HG03196 (cell line): ENCODE measurements at regions not wholly inside any gene's neighbourhood (a gene's known extent, or its start where the extent isn't known, plus 50 kb on each side); places are given as distances from the start of the nearest gene placed in this dataset.

Experiments used
- ATAC-seq: cut with Tn5 transposase; IDR thresholded peaks from one replicate; pipeline ENCODE4 v1.9.1; 2021; ENCODE audit not compliant: unreplicated experiment

DNA sequence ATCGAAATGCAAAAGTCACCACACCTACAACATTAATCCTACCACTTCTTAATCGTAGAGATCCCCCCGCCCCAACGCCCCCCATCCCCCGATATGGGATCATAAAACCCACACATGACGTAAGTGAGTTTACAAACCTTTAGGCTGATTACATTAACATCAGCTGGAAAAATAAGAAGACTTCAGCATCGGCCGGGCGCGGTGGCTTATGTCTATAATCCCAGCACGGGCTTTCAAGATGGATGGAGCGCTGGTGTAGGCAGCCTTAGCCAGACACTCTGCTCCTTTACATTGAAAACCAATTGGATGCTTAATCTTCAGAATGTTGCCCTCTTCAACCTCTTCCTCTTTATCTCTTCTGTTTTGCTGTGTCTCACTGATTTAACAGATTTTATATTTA is 1376.0 kb downstream of the MAT2B start:
- no peak for ATAC-seq

DNA sequence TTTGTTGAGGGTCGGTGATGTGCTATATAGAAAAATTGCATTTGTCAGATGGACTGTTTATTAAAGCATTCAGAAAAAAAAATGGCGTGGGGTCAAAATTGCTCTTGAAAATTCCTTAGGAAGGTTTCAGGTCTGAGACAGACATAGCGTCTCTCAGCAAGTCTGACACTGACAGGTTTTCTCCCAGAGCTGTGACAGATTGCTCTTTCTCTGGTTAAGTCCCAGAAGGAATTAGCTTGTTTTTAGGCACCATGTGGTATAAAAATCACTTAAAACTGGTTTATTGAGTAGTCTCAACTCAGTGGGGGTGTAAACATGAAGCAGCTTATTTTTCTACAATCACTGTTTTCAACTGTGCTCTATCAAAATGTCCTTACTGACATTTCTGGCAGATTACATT is 1379.8 kb downstream of the MAT2B start:
- no peak for ATAC-seq

GRCh38 chr5:164893071-164893470 is 1387.7 kb downstream of the MAT2B start:
- ATAC-seq = no peak

DNA sequence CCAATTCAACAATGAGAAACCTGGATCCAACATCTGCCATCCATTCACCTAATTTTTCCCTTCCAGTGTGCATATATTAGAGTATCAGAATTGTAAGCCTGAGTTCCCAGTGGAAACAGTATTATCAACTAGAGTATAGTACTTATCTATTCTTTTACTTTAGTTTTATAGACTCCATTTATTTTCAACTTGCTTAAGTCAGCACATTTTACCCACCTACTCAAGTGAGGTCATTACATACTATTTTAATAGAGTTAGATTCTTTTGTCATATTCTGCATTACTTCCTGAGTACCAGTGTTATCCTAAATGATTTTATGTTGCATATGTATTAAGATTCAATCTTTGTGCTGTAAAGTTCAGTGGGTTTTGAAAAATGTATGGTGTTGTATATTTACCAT is 1393.3 kb downstream of the MAT2B start:
- ATAC-seq = no peak

DNA sequence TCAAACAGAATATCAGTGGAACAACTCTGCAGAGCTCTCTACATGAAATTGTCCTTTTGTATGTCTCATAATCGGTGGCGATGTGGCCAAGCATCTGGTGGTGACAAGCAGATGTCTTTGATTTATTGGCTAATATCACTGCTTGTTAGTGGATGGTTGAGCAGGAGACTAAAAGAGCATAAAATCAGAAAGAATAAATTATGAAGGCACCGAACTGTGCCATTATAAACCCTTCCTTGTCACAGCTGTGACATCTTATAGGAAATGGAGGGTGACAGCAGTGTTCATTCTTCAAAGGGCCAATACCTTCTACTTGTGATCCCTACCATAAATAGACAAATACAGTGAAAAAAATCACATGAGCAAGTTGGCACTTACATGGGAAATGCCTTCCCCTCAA is 1404.3 kb downstream of the MAT2B start:
- ATAC-seq = no peak

DNA sequence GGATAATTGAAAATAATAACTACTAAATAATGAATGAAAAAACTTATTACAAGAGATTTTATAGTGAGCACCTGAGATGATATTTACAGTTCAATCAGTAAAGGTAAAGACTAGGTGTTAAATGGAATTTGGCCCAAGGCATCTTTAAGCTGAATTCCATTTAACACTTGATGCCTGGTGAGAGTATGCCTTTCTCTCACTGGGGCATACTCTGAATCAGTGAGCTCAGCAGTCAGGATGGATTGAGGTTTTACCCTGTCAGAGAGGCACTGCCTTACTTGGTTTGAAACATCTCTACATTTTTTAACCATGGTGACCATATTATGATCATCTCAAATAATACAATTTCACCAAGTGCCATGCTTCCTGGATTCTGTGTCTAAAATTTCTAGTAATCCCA is 1416.3 kb downstream of the MAT2B start:
- no peak for ATAC-seq

GRCh38 chr5:164934039-164934438 is 1428.6 kb downstream of the MAT2B start:
- ATAC-seq = no peak

GRCh38 chr5:164934561-164934960 is 1429.1 kb downstream of the MAT2B start:
- ATAC-seq = no peak

DNA sequence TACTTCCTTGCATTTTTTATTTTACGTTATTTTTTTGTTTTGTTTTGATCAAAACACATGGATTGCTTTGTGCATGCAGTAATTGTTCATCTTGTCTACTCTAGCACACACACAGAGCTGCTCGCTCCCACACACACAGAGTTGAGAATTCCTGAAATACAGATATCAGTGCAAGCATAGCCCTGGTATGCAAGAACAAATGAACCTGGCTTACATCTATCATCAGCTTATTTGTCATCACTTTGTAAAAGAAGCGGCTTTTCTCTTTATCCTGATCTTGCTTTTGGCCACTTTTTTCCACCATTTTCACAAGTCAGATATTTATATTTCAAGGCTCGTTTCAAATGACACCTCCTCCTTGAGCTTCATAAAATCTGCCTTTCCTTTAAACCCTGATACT is 1435.7 kb downstream of the MAT2B start:
- ATAC-seq = no peak

DNA sequence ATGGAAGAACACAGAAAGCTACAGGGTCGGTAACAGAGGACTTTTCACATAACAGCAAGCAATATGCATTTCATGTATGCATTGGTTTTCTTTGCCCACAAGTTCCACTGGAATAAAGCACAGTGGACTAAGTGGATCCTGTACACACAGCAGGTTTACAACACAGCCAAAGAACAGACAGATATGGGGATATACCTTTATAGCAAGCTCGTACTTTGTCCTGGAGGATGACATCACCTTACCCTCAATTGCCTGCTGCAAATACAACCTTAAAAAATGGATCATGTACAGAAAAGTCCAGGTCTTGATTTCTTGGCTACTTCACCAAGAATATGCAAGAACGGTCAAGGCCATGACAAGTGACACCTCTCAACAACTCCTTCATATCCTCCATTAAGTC is 1445.5 kb downstream of the MAT2B start:
- no peak for ATAC-seq

- no peak for ATAC-seq
These were observed 1446.2 kb downstream of the MAT2B start for GRCh38 chr5:164951570-164951969.

GRCh38 chr5:164958688-164959087 is 1453.3 kb downstream of the MAT2B start:
- ATAC-seq = no peak

DNA sequence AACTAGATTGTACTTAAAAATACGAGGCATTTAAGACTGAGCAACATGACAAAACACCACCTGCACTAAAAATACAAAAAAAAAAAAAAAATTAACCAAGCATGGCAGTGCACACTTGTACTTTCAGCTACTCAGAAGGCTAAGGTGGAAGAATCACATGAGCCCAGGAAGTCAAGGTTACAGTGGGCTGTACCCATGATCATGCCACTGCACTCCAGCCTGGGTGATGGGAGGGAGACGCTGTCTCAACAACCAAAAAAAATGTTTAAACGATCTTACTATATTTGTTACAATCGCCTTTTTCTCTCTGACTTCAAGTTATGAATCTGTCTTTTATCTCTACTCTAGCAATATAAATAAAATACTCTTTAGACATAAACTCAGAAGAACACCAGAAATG is 1454.3 kb downstream of the MAT2B start:
- ATAC-seq = no peak

- no peak for ATAC-seq
These were observed 1457.0 kb downstream of the MAT2B start for GRCh38 chr5:164962329-164962961.

GRCh38 chr5:164966611-164967010 is 1461.2 kb downstream of the MAT2B start:
- no peak for ATAC-seq

DNA sequence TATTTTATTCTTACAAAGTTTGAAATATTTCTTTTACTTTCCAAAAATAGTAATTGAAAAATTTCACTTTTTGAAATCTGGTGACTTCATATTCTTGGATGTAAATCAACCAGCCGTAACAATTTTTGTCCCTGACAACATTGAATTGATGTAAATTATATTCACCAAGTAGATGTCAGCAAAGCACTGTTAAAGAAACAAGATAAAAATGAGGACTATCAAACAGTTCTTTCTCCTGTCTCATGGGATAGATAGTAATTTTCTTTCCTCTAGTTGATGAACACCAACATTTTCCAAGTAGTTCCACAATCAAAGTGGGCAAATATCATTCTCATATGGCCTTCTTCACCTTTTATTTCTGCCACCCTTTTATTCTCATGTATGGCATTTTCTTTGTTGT is 1461.9 kb downstream of the MAT2B start:
- no peak for ATAC-seq

DNA sequence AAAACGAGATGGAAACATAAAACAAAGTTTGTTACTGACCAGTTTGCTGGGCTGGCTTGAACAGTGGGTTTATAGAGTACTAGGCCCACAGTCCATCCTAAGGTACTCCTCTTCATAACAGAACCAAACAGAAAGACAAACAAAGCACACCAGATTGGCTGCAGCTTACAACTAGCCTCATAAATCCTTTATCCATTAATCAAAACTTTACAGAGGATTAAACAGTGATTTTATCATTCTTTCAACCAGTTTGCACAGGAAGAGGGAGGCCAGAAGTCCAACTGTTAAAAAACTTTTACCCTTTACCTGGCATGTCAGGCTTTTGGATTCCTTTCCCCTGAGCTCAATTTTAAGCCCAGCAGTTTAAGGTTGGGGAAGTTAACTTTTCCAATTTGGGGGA is 1467.6 kb downstream of the MAT2B start:
- ATAC-seq = no peak

GRCh38 chr5:164975986-164976385 is 1470.6 kb downstream of the MAT2B start:
- no peak for ATAC-seq

DNA sequence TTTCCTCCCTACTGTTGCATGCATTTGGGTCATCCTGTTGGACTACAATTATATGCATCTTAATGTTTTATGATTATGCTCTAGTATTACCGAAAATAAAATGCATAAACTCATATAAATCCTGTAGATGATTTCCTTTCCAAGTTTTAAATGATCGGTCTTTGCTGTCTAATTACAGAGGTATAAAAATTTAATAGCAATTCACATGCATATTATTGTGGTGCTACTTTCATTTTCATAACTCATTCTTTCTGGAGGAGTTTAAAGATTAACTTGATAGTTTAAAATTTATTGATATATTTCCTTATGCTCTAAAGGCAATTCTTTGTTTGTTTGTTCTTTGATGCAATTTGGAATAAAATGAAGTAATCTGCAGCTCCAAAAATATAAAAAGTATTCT is 1475.1 kb downstream of the MAT2B start:
- ATAC-seq = no peak

DNA sequence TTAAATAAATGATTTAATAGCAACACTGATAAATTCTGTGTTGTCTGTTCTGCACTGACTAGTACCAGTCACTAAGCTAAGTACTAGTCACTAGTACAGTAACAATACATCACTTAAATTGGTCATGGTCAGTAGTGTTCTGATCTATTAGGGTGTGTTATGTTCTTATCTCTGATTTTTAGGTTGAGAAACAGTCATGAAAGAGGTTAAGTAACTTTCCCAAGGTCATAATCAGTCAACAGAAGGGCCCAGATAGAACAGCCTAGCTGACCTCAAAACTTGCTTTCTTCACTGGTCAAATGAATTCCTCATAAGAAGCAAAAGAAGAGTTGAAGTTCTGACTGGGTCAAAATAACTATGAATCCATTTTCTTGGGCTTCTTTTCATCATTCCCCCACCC is 1492.7 kb downstream of the MAT2B start:
- ATAC-seq = no peak

DNA sequence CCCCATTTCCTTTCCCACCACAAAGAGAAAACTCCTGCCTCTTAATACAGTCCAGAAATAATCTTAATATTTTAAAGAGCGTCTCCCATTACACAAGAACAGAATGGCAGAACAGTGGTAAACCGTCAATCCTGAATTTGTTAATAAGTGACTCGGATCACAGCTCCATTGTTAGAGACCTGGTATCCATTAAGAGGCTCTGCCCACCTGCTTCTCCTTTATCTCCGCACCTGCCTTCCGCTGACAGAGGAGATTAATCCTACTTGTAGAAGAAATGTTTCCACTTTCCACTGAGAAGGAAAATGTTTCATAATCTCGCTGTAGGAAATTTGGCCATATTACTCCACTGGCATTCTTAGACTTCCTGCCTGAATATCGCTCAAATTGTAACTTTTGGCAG is 1493.2 kb downstream of the MAT2B start:
- ATAC-seq = no peak

DNA sequence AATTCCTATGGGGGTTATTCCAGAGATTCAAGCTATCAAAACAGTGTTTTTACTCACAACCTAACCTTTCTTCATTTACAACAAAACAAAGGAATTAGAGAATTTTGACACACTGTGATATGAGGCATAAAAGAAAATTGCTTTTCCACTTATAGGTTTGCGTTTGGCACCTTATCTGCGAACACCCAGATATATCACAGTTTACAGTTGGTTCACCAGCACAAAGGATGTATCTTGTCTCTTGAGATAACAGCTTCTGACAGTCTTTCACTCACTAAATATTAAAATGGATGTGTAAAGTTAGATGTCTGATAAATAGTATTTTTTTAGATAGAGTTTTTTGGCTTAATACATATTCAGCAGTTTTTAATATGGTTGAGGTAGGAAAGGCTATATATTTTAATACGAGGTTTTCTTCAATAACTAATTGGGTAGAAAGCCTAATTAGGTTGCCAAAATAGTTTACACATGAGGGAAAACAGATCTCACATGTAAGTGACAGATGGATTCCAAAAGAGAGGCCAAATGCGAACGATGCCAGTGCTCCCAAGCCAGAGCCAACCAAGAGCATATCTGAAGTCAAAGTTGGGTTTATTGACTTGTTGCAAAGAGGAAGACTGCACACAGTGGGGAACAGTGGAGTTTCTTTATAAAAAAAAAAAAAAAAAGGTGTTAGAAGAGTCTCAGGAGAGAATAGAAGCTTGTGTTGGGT is 1495.2 kb downstream of the MAT2B start:
- no peak for ATAC-seq

DNA sequence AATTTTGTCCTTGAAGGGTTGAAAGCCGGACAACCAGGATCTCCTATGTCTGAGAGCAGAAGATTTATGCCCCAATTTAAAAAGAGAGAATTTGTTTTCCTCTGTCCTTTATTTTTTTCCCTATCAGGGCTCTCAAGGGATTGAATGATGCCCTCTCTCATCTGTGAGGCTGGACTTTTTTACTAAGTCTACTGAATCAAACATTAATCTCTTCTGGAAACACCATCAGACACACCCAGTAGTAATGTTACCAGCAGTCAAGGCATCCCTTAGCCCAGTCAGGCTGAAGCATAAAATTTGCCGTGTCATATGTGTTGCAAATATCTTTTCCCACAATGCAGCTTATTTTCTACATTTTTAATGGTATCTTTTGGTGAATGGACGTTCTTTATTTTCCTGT is 1497.9 kb downstream of the MAT2B start:
- ATAC-seq = no peak
